ENCODE measurements at regions not wholly inside any gene's neighbourhood (a gene's known extent, or its start where the extent isn't known, plus 50 kb on each side); places are given as distances from the start of the nearest gene placed in this dataset.

DNA sequence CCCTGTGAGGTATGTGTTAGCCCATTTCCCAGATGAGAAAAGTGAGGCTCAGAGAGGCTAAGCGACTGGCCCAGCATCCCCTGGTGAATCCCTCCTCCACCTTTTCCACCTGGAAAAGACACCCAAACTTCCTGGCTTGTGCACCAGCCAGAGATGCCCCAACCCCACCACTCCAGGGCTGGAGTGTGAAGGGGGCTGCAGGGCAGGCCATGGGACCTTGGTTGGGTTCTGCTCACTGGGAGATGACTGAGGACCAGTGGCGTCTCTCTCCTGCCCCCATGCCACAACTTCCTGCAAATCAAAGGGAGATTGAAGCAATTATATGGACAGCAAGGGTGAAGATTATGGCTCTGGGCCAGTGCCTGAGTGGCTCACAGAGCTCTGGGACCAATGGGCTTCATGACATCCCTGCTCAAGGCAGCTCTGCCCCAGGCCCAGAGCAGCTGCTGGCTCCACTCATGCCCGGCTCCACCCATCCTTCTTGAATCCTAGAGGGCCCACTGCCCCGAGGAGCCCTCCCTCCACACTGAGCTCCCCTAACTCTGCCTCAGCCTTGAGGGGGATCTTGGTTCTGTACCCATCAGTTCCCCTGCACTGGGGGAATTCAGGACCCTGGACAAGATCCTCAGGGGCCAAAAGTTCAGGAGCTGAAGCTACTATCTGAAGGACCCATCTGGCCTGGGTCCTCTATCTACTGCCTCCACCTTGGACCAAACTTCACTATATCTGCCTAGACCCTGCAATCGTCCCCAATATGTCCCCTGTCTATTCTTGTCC, 416.9 kb downstream of the PTPRU start:
- TF ChIP-seq, protein P1, sequence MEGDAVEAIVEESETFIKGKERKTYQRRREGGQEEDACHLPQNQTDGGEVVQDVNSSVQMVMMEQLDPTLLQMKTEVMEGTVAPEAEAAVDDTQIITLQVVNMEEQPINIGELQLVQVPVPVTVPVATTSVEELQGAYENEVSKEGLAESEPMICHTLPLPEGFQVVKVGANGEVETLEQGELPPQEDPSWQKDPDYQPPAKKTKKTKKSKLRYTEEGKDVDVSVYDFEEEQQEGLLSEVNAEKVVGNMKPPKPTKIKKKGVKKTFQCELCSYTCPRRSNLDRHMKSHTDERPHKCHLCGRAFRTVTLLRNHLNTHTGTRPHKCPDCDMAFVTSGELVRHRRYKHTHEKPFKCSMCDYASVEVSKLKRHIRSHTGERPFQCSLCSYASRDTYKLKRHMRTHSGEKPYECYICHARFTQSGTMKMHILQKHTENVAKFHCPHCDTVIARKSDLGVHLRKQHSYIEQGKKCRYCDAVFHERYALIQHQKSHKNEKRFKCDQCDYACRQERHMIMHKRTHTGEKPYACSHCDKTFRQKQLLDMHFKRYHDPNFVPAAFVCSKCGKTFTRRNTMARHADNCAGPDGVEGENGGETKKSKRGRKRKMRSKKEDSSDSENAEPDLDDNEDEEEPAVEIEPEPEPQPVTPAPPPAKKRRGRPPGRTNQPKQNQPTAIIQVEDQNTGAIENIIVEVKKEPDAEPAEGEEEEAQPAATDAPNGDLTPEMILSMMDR (IDR thresholded peaks at IDR 0.05) = no peak
- no peak for TF ChIP-seq POLR2A (IDR thresholded peaks at IDR 0.05)
- TF ChIP-seq POLR2AphosphoS5 (IDR thresholded peaks at IDR 0.05) = no peak
